RWPE2 (cell line): ENCODE measurements at regions not wholly inside any gene's neighbourhood (a gene's known extent, or its start where the extent isn't known, plus 50 kb on each side); places are given as distances from the start of the nearest gene placed in this dataset.

ENCODE experiments used
- ATAC-seq: fragments of 200-7000 bp; cut with Tn5 transposase; 3 replicates; pipeline ENCODE4 v1.9.1; 2021; ENCODE audit warnings: low read depth
- DNase-seq: peaks from one replicate; pipeline ENCODE4 v3.0.0-alpha.2; 2020; ENCODE audit warnings: low spot score
- H3K27ac ChIP-seq: fragments of 450-650 bp; 2 replicates; pipeline ENCODE4 v1.5.1; 2017; ENCODE audit warnings: mild to moderate bottlenecking; ENCODE audit not compliant: poor library complexity, severe bottlenecking
- H3K27me3 ChIP-seq: fragments of 250-450 bp; sonication (Bioruptor Pico); 2 replicates; pipeline ENCODE4 v1.5.1; 2021; ENCODE audit warnings: mild to moderate bottlenecking, moderate library complexity; ENCODE audit not compliant: insufficient read depth, poor library complexity, severe bottlenecking
- H3K36me3 ChIP-seq: fragments of 250-450 bp; sonication (Bioruptor Pico); 2 replicates; pipeline ENCODE4 v1.5.1; 2020; ENCODE audit warnings: low read depth, mild to moderate bottlenecking, moderate library complexity
- H3K4me1 ChIP-seq: fragments of 250-450 bp; sonication (Bioruptor Pico); 2 replicates; pipeline ENCODE4 v1.5.1; 2021; ENCODE audit warnings: mild to moderate bottlenecking, moderate library complexity; ENCODE audit not compliant: insufficient read depth, poor library complexity, severe bottlenecking
- H3K4me3 ChIP-seq: fragments of 250-450 bp; sonication (Bioruptor Pico); 2 replicates; pipeline ENCODE4 v1.5.1; 2021; ENCODE audit warnings: mild to moderate bottlenecking, moderate library complexity; ENCODE audit not compliant: severe bottlenecking
- H3K9me3 ChIP-seq: fragments of 250-450 bp; sonication (Bioruptor Pico); 2 replicates; pipeline ENCODE4 v1.5.1; 2021; ENCODE audit warnings: mild to moderate bottlenecking, moderate library complexity; ENCODE audit not compliant: severe bottlenecking
- CTCF ChIP-seq: fragments of 450-650 bp; IDR thresholded peaks from one replicate; pipeline ENCODE4 v1.5.1; 2017; ENCODE audit warnings: mild to moderate bottlenecking, moderate library complexity; ENCODE audit not compliant: poor library complexity, severe bottlenecking

DNA sequence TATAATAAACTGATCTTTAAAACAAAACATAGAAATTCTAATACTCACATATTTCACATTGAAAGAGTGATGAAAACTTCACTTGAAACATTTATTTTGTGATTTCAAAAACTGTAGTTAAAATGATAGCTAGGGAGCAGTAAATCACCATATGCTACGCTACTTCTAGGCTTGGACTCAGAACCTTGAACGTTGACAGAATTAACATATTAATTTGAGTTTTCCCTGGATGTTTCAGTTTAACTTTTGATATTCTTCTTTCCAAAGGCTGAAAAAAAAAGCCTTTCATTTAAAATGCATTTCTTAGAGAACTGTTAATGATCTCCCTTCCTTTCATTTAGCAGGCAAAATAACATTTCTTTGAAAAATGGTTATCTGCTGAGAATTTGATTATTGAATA lies 307.8 kb upstream of the SGCD start:
- Histone ChIP-seq H3K9me3 (peaks cover 3% of the 10 kb centered on the region), H3K4me1 (no peaks in the 10 kb centered on the region), H3K27ac (no peak overlapping the region), H3K27me3 (no peaks in the 10 kb centered on the region), H3K4me3 (no peak overlapping the region), H3K36me3 (no peaks in the 10 kb centered on the region)
- ATAC-seq = no peak
- no peak for TF ChIP-seq CTCF
- DNase-seq = no peak

DNA sequence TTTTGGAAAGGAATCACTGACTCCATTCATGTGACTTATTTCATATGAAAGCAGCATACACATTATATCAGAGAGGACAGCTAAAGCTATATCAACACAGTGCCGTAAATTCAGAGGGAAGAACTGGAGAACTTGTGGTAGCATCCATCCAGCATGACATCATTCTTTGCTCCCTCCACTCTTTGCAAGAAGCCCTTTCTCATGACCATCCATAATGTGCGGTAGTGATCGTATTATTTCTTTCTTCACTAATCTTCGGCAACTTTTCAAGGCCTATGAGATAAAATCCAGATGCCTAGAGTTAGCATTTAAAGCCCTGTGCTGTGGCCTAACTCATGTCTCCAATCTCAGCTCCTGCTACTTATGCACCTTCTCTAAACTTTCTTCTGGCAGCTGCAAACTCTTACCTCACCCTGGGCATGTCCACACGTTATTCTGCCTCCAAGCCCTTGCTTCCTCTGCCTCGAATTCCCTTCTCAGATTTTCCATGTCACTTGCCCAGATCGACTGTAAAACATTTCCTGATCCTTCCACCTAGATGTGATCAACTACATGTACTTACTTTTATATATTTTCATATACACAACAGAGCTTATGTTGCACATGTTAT lies 307.3 kb upstream of the SGCD start:
- no peak overlapping the region for H3K4me3 ChIP-seq
- no peak for ATAC-seq

GRCh38 chr5:156020647-156021046 lies 306.3 kb upstream of the SGCD start:
- Histone ChIP-seq H3K27me3 (no peaks in the 10 kb centered on the region), H3K4me1 (no peaks in the 10 kb centered on the region), H3K36me3 (no peaks in the 10 kb centered on the region), H3K27ac (no peak overlapping the region), H3K9me3 (peaks cover 3% of the 10 kb centered on the region), H3K4me3 (no peak overlapping the region)
- ATAC-seq (no peak), DNase-seq (no peak)
- no peak for TF ChIP-seq CTCF

More for the DNA sequence above, 307.3 kb upstream of the SGCD start:
- Histone ChIP-seq H3K27me3 (no peaks in the 10 kb centered on the region), H3K27ac (no peak overlapping the region), H3K9me3 (peaks cover 3% of the 10 kb centered on the region), H3K36me3 (no peaks in the 10 kb centered on the region), H3K4me1 (no peaks in the 10 kb centered on the region)
- TF ChIP-seq CTCF = no peak
- no peak for DNase-seq

GRCh38 chr5:156021866-156022265 lies 305.1 kb upstream of the SGCD start:
- H3K27ac ChIP-seq = no peak overlapping the region
- H3K36me3 ChIP-seq = no peaks in the 10 kb centered on the region
- H3K9me3 ChIP-seq = peaks cover 3% of the 10 kb centered on the region
- no peak for TF ChIP-seq CTCF
- DNase-seq (no peak), ATAC-seq (no peak)
- no peaks in the 10 kb centered on the region for H3K4me1 ChIP-seq
- no peak overlapping the region for H3K4me3 ChIP-seq
- H3K27me3 ChIP-seq = no peaks in the 10 kb centered on the region

DNA sequence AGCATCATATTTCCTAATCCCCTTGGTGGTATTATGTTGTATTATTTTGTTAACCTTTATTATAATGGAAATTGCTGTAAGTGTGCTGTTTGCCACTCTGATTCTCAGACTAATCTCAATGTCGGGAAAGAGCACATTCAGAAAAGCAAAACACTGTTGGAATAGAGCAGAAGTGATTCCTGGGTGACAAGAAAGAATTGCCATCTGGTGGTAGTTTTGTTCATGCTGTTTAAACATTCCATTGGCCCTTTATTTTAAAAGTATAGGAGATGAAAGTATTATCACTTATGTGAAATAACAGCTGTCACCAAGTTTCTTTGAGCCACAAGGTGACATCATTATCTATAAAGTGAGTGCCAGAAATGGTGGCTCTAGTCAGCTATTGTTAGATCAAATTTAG lies 301.3 kb upstream of the SGCD start:
- TF ChIP-seq CTCF = no peak

More for the DNA sequence above, 301.3 kb upstream of the SGCD start:
- no peak for DNase-seq
- Histone ChIP-seq H3K36me3 (no peaks in the 10 kb centered on the region), H3K27ac (no peak overlapping the region), H3K4me1 (no peaks in the 10 kb centered on the region), H3K9me3 (peaks cover 3% of the 10 kb centered on the region), H3K4me3 (no peak overlapping the region), H3K27me3 (no peaks in the 10 kb centered on the region)
- ATAC-seq = no peak
